Mesenchymal stem cell (in vitro differentiated cells and primary cell): ENCODE measurements at regions not wholly inside any gene's neighbourhood (a gene's known extent, or its start where the extent isn't known, plus 50 kb on each side); places are given as distances from the start of the nearest gene placed in this dataset.

Experiments used
- DNase-seq: peaks from one replicate; pipeline ENCODE4 v3.0.0-alpha.2; 2013
- H2AFZ ChIP-seq: one replicate; pipeline ENCODE4 v1.6.1; 2013; ENCODE audit warnings: low read depth, mild to moderate bottlenecking, control low read depth, inconsistent platforms, low read length, moderate library complexity
- H2AK5ac ChIP-seq: 2 replicates; pipeline ENCODE4 v1.6.1; 2013; ENCODE audit warnings: low read length, moderate library complexity, mild to moderate bottlenecking, inconsistent platforms; ENCODE audit not compliant: severe bottlenecking
- H2BK120ac ChIP-seq: one replicate; pipeline ENCODE4 v1.6.1; 2013; ENCODE audit warnings: low read depth, mild to moderate bottlenecking, inconsistent platforms, low read length, moderate library complexity
- H2BK12ac ChIP-seq, 2 experiments: one replicate each; pipeline ENCODE4 v1.6.1; 2013; ENCODE audit warnings: inconsistent platforms in 2 of 2, low read length in 2 of 2, mild to moderate bottlenecking in 2 of 2, moderate library complexity in 2 of 2, control low read depth in 1 of 2
- H2BK15ac ChIP-seq: one replicate; pipeline ENCODE4 v1.6.1; 2013; ENCODE audit warnings: mild to moderate bottlenecking, low read depth, inconsistent platforms; ENCODE audit not compliant: poor library complexity, severe bottlenecking
- H2BK5ac ChIP-seq: 2 replicates; pipeline ENCODE4 v1.6.1; 2013; ENCODE audit warnings: low read depth, mild to moderate bottlenecking, low read length, control low read depth, inconsistent platforms; ENCODE audit not compliant: poor library complexity, severe bottlenecking
- H3K14ac ChIP-seq, 2 experiments: one replicate each; pipeline ENCODE4 v1.6.1; 2013; ENCODE audit warnings: inconsistent platforms in 2 of 2, low read length in 2 of 2, control low read depth in 1 of 2, mild to moderate bottlenecking in 1 of 2, moderate library complexity in 1 of 2
- H3K18ac ChIP-seq, 2 experiments: one replicate each; pipeline ENCODE4 v1.6.1; 2013; ENCODE audit warnings: inconsistent platforms in 2 of 2, low read length in 2 of 2, control low read depth in 1 of 2, low read depth in 1 of 2, mild to moderate bottlenecking in 1 of 2
- H3K23ac ChIP-seq, 2 experiments: one replicate each; pipeline ENCODE4 v1.6.1; 2013; ENCODE audit warnings: inconsistent platforms in 2 of 2, low read length in 2 of 2, mild to moderate bottlenecking in 2 of 2, moderate library complexity in 2 of 2, control low read depth in 1 of 2
- H3K27ac ChIP-seq: 2 replicates; pipeline ENCODE4 v1.5.1; 2013; ENCODE audit warnings: mild to moderate bottlenecking, moderate library complexity, low read length, control low read depth, inconsistent platforms; ENCODE audit not compliant: poor library complexity, severe bottlenecking
- H3K27me3 ChIP-seq, 2 experiments: 2 replicates each; pipeline versions ENCODE4 v1.6.1 to v1.7.0; 2013; ENCODE audit warnings: low read length in 2 of 2, mild to moderate bottlenecking in 2 of 2, moderate library complexity in 2 of 2, control low read depth in 1 of 2, inconsistent platforms in 1 of 2; ENCODE audit not compliant: control insufficient read depth in 1 of 2, insufficient read depth in 1 of 2
- H3K36me3 ChIP-seq, 2 experiments: 2 replicates each; pipeline versions ENCODE4 v1.6.1 to v1.7.0; 2013; ENCODE audit warnings: low read length in 2 of 2, control low read depth in 1 of 2, inconsistent platforms in 1 of 2, low read depth in 1 of 2, mild to moderate bottlenecking in 1 of 2; ENCODE audit not compliant: insufficient read depth in 2 of 2, control insufficient read depth in 1 of 2
- H3K4ac ChIP-seq, 2 experiments: one replicate each; pipeline ENCODE4 v1.6.1; 2013; ENCODE audit warnings: inconsistent platforms in 2 of 2, low read length in 2 of 2, mild to moderate bottlenecking in 2 of 2, moderate library complexity in 2 of 2, control low read depth in 1 of 2, low read depth in 1 of 2
- H3K4me1 ChIP-seq: 2 replicates; pipeline ENCODE4 v1.6.1; 2013; ENCODE audit warnings: low read depth, low read length, control low read depth; ENCODE audit not compliant: control insufficient read depth, insufficient read depth
- H3K4me2 ChIP-seq: 2 replicates; pipeline ENCODE4 v1.6.1; 2013; ENCODE audit warnings: low read length, mild to moderate bottlenecking, inconsistent platforms; ENCODE audit not compliant: poor library complexity, severe bottlenecking
- H3K4me3 ChIP-seq, 2 experiments: 2 replicates each; pipeline versions ENCODE4 v1.5.1 to v1.7.0; 2013; ENCODE audit warnings: low read length in 2 of 2, mild to moderate bottlenecking in 2 of 2, control low read depth in 1 of 2, low read depth in 1 of 2; ENCODE audit not compliant: insufficient read depth in 1 of 2
- H3K79me1 ChIP-seq: replicated peaks from 2 replicates; pipeline ENCODE4 v1.6.1; 2013; ENCODE audit warnings: mild to moderate bottlenecking, control low read depth, low read length, inconsistent platforms; ENCODE audit not compliant: poor library complexity, severe bottlenecking
- H3K9ac ChIP-seq: 2 replicates; pipeline ENCODE4 v1.7.0; 2013; ENCODE audit warnings: mild to moderate bottlenecking, low read length, moderate library complexity
- H3K9me3 ChIP-seq: 2 replicates; pipeline ENCODE4 v1.7.0; 2013; ENCODE audit warnings: mild to moderate bottlenecking, low read length; ENCODE audit not compliant: control insufficient read depth
- H4K8ac ChIP-seq: one replicate; pipeline ENCODE4 v1.6.1; 2013; ENCODE audit warnings: inconsistent platforms, mild to moderate bottlenecking, low read length, moderate library complexity
- H4K91ac ChIP-seq: one replicate; pipeline ENCODE4 v1.6.1; 2013; ENCODE audit warnings: mild to moderate bottlenecking, low read length, inconsistent platforms
- WGBS: methylation state at CpG from one replicate; pipeline ENCODE4 v1.1.7; 2013; ENCODE audit warnings: mixed read lengths; 5-methylcytosine and 5-hydroxymethylcytosine counted together

- Histone ChIP-seq H4K91ac (no peak overlapping the region), H3K4me3 (peak overlapping the region in 1 of 2 experiments; percentile 63), H3K79me1 (no peaks in the 10 kb centered on the region), H2BK15ac (no peak overlapping the region), H2BK12ac (peak overlapping the region in 1 of 2 experiments; percentile 22), H3K9me3 (no peaks in the 10 kb centered on the region), H3K18ac (no peak overlapping the region), H2AFZ (no peak overlapping the region), H4K8ac (peak overlapping the region; percentile 28), H2BK120ac (no peak overlapping the region), H3K4ac (peak overlapping the region in 1 of 2 experiments; percentile 12), H2AK5ac (peak overlapping the region; percentile 62), H2BK5ac (peak overlapping the region; percentile 79), H3K4me1 (peaks cover 16% of the 10 kb centered on the region), H3K27me3 (no peaks in the 10 kb centered on the region), H3K36me3 (no peaks in the 10 kb centered on the region), H3K27ac (peak overlapping the region; percentile 91), H3K14ac (no peak overlapping the region), H3K23ac (no peak overlapping the region), H3K4me2 (peak overlapping the region; percentile 54), H3K9ac (peak overlapping the region; percentile 80)
- DNase-seq: peak; percentile 80
- WGBS: 56% methylated on average over 12 of the region's 13 CpGs
These were observed 91.7 kb upstream of the ANKRD10 start for GRCh38 chr13:111006506-111007031.

GRCh38 chr13:111005808-111006505, 91.1 kb upstream of the ANKRD10 start:
- Histone ChIP-seq H3K23ac (no peak overlapping the region), H2BK120ac (no peak overlapping the region), H3K27ac (peak overlapping the region; percentile 91), H3K4me2 (no peak overlapping the region), H4K91ac (no peak overlapping the region), H3K4me1 (peaks cover 16% of the 10 kb centered on the region), H4K8ac (no peak overlapping the region), H3K9me3 (no peaks in the 10 kb centered on the region), H3K14ac (no peak overlapping the region), H3K4me3 (peak overlapping the region in 1 of 2 experiments; percentile 63), H3K79me1 (no peaks in the 10 kb centered on the region), H3K18ac (no peak overlapping the region), H2AFZ (no peak overlapping the region), H2AK5ac (peak overlapping the region; percentile 27), H3K36me3 (no peaks in the 10 kb centered on the region), H2BK15ac (no peak overlapping the region), H3K27me3 (no peaks in the 10 kb centered on the region), H2BK5ac (no peak overlapping the region), H3K4ac (no peak overlapping the region), H3K9ac (peak overlapping the region; percentile 80), H2BK12ac (peak overlapping the region; percentile 22 to 58)
- no peak for DNase-seq
- 93% methylated on average over 15 of the region's 16 CpGs for WGBS

GRCh38 chr13:111005364-111005763, 90.5 kb upstream of the ANKRD10 start:
- Histone ChIP-seq H2BK120ac (no peak overlapping the region), H2BK15ac (no peak overlapping the region), H3K27me3 (no peaks in the 10 kb centered on the region), H3K4me3 (peak overlapping the region in 1 of 2 experiments; percentile 63), H3K4ac (no peak overlapping the region), H4K8ac (no peak overlapping the region), H2BK12ac (no peak overlapping the region), H3K4me2 (no peak overlapping the region), H4K91ac (no peak overlapping the region), H2AK5ac (peak overlapping the region; percentile 27), H2AFZ (no peak overlapping the region), H3K27ac (no peak overlapping the region), H3K14ac (no peak overlapping the region), H3K79me1 (no peaks in the 10 kb centered on the region), H3K9ac (peak overlapping the region; percentile 80), H2BK5ac (no peak overlapping the region), H3K18ac (no peak overlapping the region), H3K36me3 (no peaks in the 10 kb centered on the region), H3K9me3 (no peaks in the 10 kb centered on the region), H3K4me1 (peaks cover 16% of the 10 kb centered on the region), H3K23ac (no peak overlapping the region)
- WGBS: 81% methylated on average over 6 of the region's 6 CpGs
- peak; percentile 3 for DNase-seq

DNA sequence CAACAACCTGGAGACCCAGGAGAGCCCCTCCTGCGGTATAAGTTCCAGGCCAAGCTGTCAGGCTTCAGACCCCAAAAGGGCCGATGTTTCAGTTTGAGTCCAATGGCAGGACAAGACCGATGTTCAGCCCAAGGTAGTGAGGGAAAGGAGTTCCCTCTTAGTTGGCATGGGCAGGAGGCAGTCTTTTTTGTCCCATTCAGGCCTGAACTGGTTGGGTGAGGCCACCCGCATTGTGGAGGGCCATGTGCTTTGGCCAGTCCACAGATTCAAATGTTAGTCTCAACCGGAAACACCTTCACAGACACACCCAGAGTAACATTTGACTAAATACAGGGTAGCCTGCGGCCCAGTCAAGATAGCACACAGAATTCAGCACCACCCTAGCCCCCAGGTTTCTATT, 89.6 kb upstream of the ANKRD10 start:
- H2AK5ac ChIP-seq: peak overlapping the region; percentile 7
- peaks cover 16% of the 10 kb centered on the region for H3K4me1 ChIP-seq
- H4K8ac ChIP-seq: no peak overlapping the region
- H2BK15ac ChIP-seq: peak overlapping the region; percentile 78
- H3K4ac ChIP-seq: no peak overlapping the region
- no peak overlapping the region for H2BK5ac ChIP-seq
- H3K9ac ChIP-seq: no peak overlapping the region
- no peak overlapping the region for H2BK12ac ChIP-seq
- H2AFZ ChIP-seq: no peak overlapping the region
- H3K36me3 ChIP-seq: no peaks in the 10 kb centered on the region
- no peaks in the 10 kb centered on the region for H3K79me1 ChIP-seq
- H3K27ac ChIP-seq: no peak overlapping the region
- H3K14ac ChIP-seq: no peak overlapping the region
- H3K4me3 ChIP-seq: no peak overlapping the region
- no peaks in the 10 kb centered on the region for H3K27me3 ChIP-seq
- no peak overlapping the region for H4K91ac ChIP-seq
- H3K9me3 ChIP-seq: no peaks in the 10 kb centered on the region
- no peak for DNase-seq
- no peak overlapping the region for H2BK120ac ChIP-seq
- H3K18ac ChIP-seq: no peak overlapping the region
- H3K23ac ChIP-seq: no peak overlapping the region
- 96% methylated on average over 5 of the region's 6 CpGs for WGBS
- H3K4me2 ChIP-seq: no peak overlapping the region
